HG03354 (cell line): ENCODE measurements at regions not wholly inside any gene's neighbourhood (a gene's known extent, or its start where the extent isn't known, plus 50 kb on each side); places are given as distances from the start of the nearest gene placed in this dataset.
"Not testable (repeated sequence)": the region's sequence is repeated elsewhere in the genome, so short reads cannot be mapped to it uniquely, and the experiment has no call there.

Experiments used
- ATAC-seq: cut with Tn5 transposase; IDR thresholded peaks from one replicate; pipeline ENCODE4 v1.9.1; 2021; ENCODE audit warnings: mild to moderate bottlenecking; ENCODE audit not compliant: unreplicated experiment, poor library complexity, severe bottlenecking

DNA sequence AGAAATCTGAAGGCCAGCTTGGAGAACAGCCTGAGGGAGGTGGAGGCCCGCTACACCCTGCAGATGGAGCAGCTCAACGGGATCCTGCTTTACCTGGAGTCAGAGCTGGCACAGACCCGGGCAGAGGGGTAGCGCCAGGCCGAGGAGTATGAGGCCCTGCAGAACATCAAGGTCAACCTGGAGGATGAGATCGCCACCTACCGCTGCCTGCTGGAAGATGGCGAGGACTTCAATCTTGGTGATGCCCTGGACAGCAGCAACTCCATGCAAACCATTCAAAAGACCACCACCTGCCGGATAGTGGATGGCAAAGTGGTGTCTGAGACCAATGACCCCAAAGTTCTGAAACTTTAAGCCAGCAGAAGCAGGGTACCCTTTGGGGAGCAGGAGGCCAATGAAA is 318.4 kb downstream of the ZFHX3 start:
- not testable (repeated sequence) for ATAC-seq

DNA sequence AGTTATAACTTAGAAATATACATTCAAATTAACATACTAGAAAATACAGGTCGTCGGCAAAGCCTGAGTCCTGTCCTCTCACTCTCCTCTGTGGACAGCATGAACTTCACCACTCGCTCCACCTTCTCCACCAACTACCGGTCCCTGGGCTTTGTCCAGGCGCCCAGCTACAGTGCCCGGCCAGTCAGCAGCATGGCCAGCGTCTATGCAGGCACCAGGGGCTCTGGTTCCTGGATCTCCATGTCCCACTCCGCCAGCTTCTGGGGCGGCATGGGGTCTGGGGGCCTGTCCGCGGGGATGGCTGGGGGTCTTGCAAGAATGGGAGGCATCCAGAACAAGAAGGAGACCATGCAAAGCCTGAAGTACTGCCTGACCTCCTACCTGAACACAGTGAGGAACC is 319.4 kb downstream of the ZFHX3 start:
- ATAC-seq: no peak

DNA sequence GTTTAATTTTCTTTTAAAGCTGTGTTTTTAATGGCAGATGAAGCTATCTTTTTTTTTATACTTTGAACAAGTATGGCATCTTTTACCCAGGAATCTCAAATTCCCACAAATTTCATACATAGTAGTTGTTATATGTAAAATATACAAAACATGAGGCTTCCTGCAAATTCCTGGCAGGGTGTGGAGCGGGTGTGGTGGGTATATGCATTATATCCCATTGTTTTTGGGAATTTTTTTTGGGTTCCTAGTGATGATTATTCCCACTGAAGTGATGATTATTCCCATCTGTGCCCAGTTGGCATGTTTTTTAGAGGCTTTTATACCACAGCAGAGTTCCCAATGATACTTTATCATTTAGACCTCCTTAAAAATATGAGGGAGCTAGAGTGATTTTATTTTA is 320.4 kb downstream of the ZFHX3 start:
- no peak for ATAC-seq

DNA sequence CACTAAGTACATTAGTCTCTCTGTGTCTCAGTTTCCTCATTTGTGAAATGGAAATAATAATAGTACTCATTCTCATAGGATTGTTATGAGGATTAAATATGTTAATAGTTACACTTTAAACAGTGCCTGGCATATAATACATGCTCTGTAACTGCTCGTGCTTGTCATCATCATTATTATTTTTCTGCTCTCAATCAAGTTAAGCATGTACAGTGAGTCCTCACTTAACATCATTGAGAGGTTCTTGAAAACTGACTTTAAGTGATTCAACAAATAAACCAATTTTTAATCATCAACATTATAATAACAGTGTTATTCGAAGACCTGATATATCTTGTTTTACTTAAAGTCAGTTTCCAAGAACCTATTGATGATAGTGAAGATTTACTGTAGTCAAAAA is 322.3 kb downstream of the ZFHX3 start:
- ATAC-seq: no peak

DNA sequence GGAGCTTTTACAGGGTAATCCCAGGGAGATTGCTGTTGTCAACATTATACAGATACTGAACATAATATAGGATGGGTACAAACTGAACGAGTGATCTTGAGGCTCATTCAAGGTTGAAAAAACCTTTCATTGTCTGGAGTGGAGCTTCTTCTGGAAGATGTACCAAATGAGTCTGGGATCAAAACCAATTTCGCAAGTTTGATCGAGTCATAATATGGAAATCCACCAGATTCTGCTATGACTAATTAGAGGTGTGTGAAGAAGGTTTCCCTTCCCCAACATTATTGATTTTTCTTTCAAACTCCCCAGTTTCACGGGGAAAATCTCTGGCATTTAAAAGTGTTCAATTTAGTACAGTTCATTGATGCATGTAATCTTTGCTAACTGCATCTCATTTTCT is 324.1 kb downstream of the ZFHX3 start:
- no peak for ATAC-seq

DNA sequence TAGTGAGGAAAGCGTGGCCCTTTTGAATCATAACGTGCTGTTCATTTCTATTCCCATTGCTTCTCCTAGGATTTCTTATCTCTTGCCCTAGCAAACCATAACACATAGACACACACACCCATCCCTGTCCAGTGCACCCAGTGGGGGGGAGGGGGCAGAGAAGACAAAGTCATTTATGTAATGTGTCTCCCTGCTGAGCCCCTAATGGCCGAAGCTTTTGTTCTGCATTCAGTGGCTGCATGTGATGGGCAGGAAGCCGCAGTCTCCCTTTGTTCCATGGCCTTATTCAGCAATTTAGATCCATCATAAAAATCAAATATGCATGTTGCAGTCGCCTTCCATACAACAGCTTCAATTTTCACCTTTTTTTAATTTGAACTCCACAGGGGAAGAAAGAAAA is 325.4 kb downstream of the ZFHX3 start:
- ATAC-seq: no peak

DNA sequence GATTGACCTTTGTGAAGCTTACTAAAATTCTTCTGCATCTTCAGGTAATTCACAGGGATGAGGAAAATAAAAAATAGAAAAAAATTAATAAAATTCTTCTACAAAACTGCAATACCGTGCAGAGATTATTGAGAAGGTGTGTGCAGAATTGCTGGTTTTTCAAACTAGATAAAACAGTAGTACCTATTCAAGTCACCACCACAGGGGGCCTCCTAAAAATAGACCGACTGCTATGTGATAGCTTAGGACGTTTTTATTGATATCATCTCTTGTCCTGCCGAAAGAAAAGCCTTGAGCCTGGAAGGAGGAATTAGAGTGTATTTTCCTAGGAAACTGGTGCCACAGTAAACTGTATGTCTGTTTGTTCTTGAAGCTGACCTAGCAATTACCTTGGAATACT is 325.9 kb downstream of the ZFHX3 start:
- ATAC-seq: no peak

DNA sequence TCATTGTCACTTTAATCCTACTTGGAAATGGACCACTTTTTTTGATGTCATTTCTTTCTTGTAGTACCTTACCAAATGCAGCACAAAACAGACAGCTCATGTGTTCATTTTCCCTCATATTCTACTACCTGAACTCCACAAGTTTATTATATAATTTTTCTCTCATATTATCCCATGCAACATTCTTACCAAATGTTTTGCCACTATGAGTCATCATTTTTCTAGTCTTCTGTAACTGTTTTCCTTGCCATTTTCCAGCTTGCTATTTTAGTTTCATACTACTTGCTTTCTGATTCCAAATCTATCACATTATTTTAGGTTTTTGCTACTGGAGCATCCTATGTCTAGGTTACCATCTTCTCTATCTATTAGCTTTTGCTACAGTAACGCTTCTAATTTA is 332.7 kb downstream of the ZFHX3 start:
- no peak for ATAC-seq

DNA sequence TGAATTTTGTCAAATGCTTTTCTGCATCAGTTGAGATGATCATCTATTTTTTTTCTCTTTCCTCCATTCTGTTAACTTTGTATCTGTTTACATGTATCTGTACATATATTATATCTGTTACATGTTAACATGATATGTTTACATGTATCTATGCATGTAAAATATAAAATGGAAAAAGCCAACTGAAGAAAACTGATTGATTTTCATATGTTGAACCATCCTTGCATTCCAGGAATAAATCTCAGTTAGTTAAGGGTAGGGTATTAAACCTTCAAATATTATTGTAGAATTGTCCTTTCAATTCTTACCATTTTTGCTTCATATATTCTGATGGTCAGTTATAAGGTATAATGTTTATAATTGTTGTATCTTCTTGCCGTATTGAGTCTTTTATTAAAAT is 336.1 kb downstream of the ZFHX3 start:
- no peak for ATAC-seq

DNA sequence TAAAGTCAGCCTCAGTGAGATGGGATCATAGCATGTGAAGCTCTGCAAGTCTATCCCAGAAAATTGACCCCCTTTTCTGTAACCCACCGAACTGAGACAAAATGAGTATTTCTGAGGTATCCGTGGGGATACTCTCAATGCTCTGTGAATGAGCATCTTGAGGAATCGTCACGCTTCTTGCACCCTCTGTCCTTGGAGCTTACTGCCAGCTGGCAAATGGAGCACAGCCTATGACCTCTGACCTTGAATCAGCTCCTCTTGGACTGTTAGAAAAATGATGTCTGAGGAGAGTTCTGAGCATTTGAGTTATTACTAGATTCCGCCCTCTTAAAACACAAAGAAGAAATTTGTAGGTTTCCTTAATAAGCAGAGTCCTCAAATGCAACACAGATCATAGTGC is 342.1 kb downstream of the ZFHX3 start:
- no peak for ATAC-seq

DNA sequence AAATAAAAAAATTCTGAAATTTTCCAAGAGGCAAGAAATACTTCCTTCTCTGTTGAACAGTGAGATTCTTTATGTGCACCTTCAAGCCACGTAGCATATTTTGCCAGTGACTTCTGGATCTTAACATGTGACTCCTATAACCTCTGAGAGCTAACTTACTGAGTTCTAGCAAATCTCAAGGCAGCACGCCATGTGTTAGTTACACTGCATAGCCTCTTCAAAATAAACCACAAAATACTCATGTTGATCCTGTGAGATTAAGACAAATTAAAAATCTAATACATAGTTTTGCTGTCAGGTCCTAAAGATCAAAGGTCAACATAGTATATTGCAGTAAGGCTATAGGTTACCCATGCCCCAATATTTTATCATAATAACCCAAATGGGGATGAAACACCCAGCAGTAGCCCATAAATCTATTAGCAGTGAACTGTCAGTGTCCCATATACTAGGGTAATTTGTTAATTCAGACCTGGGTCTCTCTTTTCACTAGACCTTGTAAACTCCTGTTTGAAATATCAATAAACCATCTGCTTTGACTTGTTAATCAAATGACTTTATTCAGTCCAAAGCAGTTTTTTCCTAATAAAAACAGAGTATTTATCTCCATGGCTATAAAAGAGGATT is 343.1 kb downstream of the ZFHX3 start:
- no peak for ATAC-seq

DNA sequence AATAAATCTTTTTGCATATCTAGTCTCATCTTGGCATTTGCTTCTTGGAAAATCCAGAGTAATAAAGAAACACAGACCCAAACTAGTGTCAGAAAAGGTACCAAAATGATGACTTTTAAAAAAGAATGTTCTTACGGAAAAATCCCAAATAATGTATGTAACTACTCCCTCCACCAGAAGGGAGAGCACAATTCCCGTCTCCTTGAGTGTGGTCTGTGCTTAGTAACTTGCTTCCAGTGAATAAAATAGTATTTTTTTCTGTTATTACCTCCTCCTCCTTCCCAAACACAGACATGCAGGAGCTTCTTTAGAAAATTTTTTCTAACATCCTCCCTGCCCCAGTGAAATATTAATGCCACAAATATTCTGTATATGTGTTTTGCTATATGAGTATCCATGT is 358.1 kb downstream of the ZFHX3 start:
- ATAC-seq: no peak

DNA sequence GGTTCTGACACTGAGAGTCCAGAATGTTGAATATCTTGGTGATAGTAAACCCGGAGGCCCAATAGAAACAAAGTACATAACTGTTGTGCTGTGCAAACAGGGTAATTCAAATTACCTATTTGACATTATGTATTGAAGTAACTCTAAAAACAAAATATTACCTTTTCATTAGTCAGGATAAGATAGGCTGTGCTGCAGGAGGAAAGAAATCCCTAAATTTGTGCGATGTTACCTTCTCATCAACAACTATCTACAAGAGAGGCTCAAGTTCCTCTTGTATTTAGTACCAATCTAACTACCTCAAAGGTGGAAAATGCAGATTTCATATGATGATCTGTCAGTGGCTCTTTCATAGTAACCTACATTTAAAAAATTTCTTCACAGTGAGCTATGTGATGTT is 367.2 kb downstream of the ZFHX3 start:
- ATAC-seq: no peak

DNA sequence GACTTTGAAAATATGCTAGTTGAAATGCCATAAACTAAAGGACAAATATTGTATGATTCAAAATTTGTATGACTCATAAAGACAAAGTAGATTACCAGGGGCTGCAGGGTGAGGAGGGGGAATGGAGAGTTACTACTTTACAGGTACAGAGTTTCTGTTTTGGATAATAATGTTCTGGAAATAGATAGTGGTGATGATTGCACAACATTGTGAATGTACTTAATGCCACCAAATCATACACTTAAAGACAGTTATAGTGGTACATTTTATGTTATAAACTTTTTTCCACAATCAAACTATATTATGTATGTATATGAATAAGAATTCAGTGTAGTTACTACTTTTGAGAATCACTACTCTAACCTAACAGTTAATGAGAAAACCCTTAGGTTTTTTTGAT is 368.1 kb downstream of the ZFHX3 start:
- ATAC-seq: no peak

DNA sequence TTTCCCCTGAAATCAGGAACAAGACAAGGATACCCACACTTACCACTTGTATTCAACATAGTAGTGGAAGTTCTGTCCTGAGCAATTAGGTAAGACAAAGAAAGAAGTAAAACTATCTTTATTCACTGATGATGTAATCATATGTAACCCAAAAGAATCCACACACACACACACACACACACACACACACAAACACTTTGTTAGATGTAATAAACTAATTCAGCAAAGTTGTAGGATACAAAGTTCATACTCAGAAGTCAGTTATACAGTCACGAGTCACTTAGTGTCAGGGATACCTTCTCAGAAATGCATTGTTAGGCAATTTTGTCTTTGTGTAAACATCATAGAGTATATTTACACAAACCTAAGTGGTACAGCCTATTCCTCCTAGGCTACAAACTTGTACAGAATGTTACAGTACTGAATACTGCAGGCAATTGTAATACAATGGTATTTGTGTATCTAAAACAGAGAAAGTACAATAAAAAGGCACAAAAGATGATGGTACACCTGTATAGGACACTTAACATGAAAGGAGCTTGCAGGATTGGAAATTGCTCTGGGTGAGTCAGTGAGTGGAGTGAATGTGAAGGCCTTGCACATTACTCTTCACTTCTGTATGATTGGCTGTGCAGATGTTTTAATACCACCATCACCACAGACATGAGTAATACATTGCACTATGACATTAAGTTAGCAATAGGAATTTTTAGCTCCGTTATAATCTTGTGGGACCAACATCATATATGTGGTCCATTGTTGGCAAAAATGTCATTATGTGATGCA is 370.1 kb downstream of the ZFHX3 start:
- ATAC-seq: no peak

DNA sequence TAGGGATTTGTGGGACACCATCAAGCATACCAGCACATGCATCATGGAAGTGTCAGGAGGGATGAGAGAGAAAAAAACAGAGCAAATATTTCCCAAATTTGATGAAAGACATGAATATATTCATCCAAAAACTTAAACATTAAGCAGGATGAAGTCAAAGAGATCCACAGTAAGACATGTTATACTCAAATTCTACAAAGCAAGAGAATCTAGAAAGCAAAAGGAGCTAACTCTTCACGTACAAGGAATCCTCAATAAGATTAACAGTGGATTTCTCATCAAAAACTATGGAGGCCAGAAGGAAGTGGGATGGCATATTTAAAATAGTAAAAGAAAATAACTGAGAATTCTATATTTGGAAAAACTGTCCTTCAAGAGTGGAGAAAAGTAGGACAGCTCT is 374.8 kb downstream of the ZFHX3 start:
- no peak for ATAC-seq

DNA sequence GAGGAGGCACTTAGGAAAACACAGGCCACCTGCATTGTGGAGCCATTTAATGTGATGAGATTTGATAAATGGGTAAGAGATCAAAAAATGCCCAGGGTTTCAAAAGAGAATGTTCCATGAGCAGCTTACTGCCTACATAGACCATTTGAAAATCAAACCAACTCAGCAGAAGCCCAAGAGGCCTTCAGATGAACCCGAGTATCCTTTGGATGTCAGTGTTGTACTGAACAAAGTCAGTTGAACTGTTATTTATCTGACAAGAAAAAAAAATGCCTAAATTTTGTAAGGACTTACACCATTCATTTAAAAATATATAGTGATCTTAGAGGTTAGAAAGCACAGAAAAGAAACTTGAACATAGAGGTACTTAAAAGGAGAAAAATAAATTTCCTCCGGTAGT is 381.7 kb downstream of the ZFHX3 start:
- no peak for ATAC-seq

DNA sequence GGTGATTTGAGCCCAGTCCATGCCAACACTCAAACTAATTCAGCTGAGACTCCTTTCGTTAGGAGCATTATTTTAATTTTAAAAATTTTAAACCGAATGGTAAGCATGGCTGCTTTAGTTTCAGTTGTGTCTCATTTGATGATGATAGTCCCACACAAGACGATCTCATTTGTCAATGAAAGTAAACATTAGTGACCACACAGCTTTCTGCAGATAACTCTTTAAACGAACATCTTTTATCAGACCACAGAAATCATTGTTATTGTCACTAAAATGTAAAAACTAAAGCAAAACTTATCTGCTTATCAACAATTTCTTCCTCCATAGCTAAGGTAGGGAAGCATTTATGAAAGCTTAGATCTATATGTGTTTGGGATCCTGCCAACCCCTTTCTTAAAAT is 382.2 kb downstream of the ZFHX3 start:
- ATAC-seq: no peak

DNA sequence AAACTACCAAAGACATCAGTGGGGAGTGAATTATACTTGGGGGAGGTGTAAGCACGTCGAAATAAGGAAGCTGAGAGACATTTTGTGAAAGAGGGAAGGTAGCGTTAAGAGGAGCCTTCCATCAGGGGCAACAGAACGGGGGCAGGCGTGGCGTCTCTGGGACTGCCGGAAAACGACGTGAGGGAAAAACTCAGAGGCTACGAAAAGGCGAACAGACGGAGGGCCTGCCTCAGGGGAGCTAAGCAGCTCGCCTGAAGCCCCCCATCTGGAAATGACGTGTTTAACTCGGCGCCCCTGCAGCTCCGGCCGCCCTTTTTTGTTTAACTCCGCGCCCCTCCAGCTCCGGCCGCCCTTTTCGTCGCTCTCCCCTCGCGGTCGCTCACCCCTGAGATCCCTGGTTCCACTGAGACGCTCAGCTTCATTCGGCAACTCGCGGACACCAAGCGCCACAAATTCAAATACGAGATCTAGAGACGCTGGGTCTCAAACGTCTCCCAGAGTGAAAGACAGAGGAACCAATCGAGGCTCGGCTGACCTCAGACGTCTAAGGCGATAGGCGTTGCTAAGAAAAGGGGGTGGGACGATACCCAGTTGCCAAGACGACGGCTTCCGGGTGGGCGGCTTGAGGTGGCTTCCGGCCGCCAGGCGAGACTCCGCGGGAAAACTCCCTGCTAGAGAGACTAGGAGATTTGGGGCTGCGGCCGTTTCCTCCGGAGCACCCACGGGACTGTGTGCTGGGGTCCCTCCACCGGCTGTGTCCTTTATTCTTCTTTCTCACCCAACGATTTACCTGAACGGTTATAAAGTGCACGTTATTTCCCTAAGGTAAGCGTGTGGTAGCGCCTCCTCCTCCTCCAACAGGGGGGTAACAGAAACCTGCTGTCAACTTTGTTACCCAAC is 383.2 kb downstream of the ZFHX3 start:
- peak; percentile 99 for ATAC-seq

DNA sequence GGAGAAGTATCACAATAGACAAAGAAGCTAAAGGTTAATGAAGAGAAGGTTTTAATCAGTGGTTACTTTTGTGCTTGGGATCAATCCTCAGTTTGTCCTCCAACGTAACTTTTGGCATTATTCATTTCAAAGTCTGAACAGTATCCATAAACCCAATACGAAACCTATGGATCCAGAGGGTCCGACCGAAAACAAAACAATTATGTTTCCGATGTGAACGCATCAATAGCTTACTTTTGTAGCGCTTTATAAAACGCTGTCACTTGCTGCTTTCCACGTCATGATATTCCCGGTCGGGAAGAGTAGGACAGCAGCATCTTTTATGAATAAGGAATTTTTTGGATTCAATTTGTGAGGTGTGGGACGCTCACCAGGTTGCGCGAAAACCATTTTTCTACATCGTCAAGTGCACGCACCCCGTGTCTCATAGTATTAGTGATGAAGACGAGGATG is 383.8 kb downstream of the ZFHX3 start:
- ATAC-seq: no peak
